Endothelial cell of hepatic sinusoid (primary cell): ENCODE measurements at regions not wholly inside any gene's neighbourhood (a gene's known extent, or its start where the extent isn't known, plus 50 kb on each side); places are given as distances from the start of the nearest gene placed in this dataset.

Experiments
- in situ Hi-C: cut with HindIII; loops from 2 replicates; pipeline ENCODE4 v1.10.0; 2017; ENCODE audit warnings: low sequenced_read_pairs

- in situ Hi-C loops, result no loop called here
These were observed 65.8 kb upstream of the FRMD4A start for GRCh38 chr10:14396411-14397048.

GRCh38 chr10:14394179-14394578 lies 63.5 kb upstream of the FRMD4A start:
- in situ Hi-C loops, result no loop called here

GRCh38 chr10:14391342-14391741 lies 60.6 kb upstream of the FRMD4A start:
- in situ Hi-C loops, result no loop called here

- in situ Hi-C loops, result no loop called here
These were observed 59.4 kb upstream of the FRMD4A start for GRCh38 chr10:14389981-14390590.

GRCh38 chr10:14385596-14386593 lies 55.2 kb upstream of the FRMD4A start:
- in situ Hi-C loops, result no loop called here

GRCh38 chr10:14384915-14385314 lies 54.2 kb upstream of the FRMD4A start:
- in situ Hi-C loops, result no loop called here

GRCh38 chr10:14384116-14384730 lies 53.5 kb upstream of the FRMD4A start:
- in situ Hi-C loops, result no loop called here

GRCh38 chr10:14383266-14383665 lies 52.5 kb upstream of the FRMD4A start:
- in situ Hi-C loops, result no loop called here

- in situ Hi-C loops, result no loop called here
These were observed 51.8 kb upstream of the FRMD4A start for GRCh38 chr10:14382531-14382930.

GRCh38 chr10:14382022-14382421 lies 51.3 kb upstream of the FRMD4A start:
- in situ Hi-C loops, result no loop called here

GRCh38 chr10:14381475-14381874 lies 50.8 kb upstream of the FRMD4A start:
- in situ Hi-C loops, result no loop called here

GRCh38 chr10:14380746-14381145 lies 50.0 kb upstream of the FRMD4A start:
- in situ Hi-C loops, result no loop called here
